HG02970 (cell line): ENCODE measurements at regions not wholly inside any gene's neighbourhood (a gene's known extent, or its start where the extent isn't known, plus 50 kb on each side); places are given as distances from the start of the nearest gene placed in this dataset.

Source experiments
- ATAC-seq: cut with Tn5 transposase; IDR thresholded peaks from one replicate; pipeline ENCODE4 v1.9.1; 2021; ENCODE audit warnings: mild to moderate bottlenecking, moderate library complexity, moderate number of reproducible peaks; ENCODE audit not compliant: unreplicated experiment, low FRiP score

DNA sequence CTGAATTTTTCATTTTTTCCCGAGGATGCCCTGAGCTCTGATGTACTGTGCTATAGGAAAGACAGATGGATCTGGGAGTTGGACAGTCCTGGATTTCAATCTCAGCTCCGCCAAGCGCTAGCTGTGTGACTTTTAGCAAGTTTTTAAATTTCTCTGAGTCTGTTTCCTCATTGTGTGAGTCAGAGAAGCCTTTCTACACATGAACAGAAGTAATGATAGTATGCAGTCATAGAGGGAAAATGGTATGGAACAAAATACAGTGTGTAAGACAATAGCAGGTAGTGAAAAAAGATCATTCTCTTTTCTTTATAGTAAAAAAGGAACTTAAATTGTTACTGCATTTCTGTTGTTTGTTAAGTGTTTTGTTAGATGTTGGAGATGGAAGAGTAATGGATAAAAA is 52.4 kb upstream of the PPM1B start:
- ATAC-seq, result no peak

DNA sequence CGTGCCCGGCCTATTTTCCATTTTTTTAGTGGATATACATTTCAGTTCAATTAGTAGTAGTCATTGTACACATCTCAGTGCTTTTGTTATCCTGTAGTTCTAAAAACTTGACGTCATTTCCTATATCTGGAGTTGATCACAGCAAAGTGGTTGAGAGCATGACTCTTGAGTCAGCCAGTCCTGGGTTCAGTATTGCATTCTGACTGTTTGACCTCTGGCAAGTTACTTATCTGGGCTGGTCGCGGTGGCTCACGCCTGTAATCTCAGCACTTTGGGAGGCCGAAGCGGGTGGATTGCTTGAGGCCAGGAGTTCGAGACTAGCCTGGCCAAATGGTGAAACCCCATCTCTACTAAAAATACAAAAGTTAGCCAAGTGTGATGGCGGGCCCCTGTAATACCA is 50.4 kb upstream of the PPM1B start:
- no peak for ATAC-seq
